CD4-positive, alpha-beta T cell treated with Interleukin-4 for 4 hours (primary cell): ENCODE measurements at regions not wholly inside any gene's neighbourhood (a gene's known extent, or its start where the extent isn't known, plus 50 kb on each side); places are given as distances from the start of the nearest gene placed in this dataset.
"Not testable (repeated sequence)": the region's sequence is repeated elsewhere in the genome, so short reads cannot be mapped to it uniquely, and the experiment has no call there.

Experiments used
- DNase-seq: peaks from one replicate; pipeline ENCODE4 v3.0.0-alpha.2; 2020

- no peak for DNase-seq
Measured at GRCh38 chr19:30105316-30105715, 163.3 kb downstream of the URI1 start.

DNA sequence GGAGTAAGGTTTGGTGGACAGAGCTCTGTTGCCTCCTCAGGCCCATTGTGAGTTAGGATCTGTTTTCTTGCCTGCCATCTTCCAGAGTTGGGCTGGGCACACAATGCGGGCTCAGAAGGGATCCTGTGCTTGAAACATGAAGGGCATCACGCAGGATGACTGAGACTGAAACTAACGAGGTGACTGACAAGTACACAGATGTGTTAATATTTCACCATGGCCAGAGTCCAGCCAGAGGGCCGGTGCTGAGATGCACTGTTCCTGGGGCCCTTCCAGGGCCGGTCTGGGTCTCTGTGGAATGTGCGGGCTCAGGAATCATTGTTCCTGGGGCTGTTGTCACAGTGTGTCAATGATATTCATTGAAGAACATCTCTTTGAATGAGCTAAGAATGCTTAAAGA, 163.7 kb downstream of the URI1 start:
- DNase-seq = no peak

GRCh38 chr19:30106417-30107095, 164.5 kb downstream of the URI1 start:
- DNase-seq = no peak

GRCh38 chr19:30107251-30107650, 165.2 kb downstream of the URI1 start:
- DNase-seq = no peak

GRCh38 chr19:30109565-30109964, 167.5 kb downstream of the URI1 start:
- no peak for DNase-seq

DNA sequence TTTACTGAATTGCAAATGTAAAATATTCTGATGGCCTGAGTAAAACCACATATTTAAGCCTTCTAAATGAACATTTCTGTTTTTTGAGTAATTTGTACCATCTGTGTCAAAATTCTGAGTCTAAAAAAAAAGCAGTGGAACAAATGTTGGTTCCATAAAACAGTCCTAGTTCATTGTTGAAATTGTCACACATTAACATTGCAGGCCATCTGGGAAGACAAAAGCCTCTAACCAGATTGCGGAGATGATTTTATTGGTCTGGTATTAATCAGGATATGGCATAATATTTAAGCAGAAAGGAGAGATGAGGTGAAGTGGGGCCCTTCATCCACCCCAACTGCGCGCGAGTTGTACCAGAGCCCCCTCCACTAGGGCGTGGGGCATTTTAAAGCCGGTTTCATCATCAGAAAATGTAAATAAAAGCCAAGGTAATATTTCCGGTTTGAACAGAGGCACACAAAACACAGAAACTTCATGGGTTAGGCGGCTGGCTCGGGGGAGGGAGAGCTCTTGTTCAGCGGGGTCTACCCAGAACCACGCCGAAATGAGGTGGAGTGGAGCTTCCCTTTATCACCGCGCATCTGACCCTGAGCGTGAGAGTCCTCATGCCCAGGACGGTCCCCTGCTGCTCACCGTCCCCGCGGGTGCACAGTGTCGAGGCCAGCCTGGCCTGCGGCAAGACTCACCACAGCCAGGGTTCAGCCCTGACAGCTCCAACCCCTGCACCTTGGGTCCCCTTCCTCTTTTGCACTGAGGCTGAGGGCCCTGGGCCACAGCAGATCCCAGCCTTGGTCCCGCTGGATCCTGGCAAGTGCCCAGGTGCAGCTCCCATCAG, 169.2 kb downstream of the URI1 start:
- DNase-seq = no peak

- DNase-seq = no peak
Measured at GRCh38 chr19:30112171-30112570, 170.1 kb downstream of the URI1 start.

GRCh38 chr19:30112666-30113065, 170.6 kb downstream of the URI1 start:
- no peak for DNase-seq

- no peak for DNase-seq
Measured at GRCh38 chr19:30113186-30113585, 171.1 kb downstream of the URI1 start.

DNA sequence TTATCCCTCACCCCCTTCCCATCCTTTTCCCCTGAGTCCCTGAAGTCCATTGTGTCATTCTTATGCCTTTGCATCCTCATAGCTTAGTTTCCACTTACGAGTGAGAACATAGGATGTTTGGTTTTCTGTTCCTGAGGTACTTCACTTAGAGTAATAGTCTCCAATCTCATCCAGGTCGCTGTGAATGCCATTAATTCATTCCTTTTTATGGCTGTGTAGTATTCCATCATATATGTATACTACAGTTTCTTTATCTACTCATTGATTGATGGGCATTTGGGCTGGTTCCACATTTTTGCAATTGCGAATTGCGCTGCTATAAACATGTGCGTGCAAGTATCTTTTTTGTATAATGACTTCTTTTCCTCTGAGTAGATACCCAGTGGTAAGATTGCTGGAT, 172.1 kb downstream of the URI1 start:
- DNase-seq = not testable (repeated sequence)

DNA sequence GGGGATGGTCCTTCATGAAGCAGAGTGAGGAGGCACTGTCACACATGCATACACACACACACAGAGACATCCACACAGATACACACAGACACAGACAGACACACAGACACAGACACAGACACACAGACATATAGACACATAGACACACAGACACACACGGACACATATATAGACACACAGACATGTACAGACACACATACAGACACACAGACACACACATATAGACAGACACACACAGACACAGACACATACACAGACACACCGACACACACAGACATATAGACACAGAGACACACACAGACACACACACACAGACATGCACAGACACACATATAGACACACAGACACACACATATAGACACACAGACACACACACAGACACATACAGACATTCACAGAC, 173.9 kb downstream of the URI1 start:
- DNase-seq = no peak

GRCh38 chr19:30116530-30116929, 174.5 kb downstream of the URI1 start:
- DNase-seq = no peak

DNA sequence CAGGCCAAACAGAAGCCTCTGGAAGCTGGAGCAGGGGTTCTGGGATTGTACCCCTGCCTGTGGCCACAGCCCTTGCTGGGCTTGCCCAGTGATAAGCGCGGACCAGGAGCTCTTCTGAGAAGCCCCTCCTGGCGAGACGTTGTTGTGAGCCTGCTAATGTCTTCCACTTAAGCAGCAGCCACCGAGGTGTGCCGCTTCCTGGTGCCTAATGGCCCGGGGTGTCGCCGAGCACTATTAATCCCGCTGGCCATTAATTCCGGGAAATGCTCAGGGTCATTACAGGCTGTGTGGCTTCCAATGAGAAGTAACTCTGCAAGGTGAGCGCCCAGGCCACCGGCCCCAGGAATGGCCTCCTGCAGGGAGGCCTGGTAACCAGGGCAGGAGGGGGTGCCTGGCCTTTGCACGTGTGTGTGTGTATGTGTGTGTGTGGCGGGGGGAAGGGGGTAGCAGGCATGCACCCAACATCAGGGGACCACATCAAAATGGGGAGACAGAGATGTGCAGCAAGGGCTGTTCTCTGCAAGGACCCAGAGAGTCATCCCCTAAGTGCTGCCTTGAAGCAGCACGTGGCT, 175.0 kb downstream of the URI1 start:
- no peak for DNase-seq

GRCh38 chr19:30117636-30118145, 175.7 kb downstream of the URI1 start:
- no peak for DNase-seq

DNA sequence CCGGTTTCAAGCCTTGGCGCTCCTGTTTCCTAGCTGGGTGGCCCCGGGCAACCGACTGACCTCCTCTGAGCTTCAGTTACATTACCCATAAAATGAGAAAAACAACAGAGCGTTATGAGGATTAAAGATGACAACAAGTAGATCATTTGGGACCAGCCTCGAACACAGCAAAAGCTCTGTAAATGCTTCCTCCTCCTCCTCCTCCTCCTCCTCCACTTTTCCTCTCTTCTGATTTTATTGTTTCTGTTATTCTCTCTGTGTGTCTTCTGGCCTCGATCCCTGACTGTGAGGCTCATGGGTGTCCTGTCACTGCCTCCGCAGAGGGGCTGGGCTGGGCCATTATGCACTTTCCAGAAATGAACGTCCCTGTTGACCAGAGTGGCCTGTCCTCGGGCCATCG, 176.2 kb downstream of the URI1 start:
- no peak for DNase-seq

GRCh38 chr19:30118760-30119159, 176.7 kb downstream of the URI1 start:
- DNase-seq = no peak

- DNase-seq = no peak
Measured at GRCh38 chr19:30119180-30119908, 177.3 kb downstream of the URI1 start.

- DNase-seq = no peak
Measured at GRCh38 chr19:30120860-30121484, 178.9 kb downstream of the URI1 start.

GRCh38 chr19:30122431-30122830, 180.4 kb downstream of the URI1 start:
- no peak for DNase-seq

GRCh38 chr19:30123119-30123518, 181.1 kb downstream of the URI1 start:
- DNase-seq = no peak

- no peak for DNase-seq
Measured at GRCh38 chr19:30123611-30124010, 181.6 kb downstream of the URI1 start.

- no peak for DNase-seq
Measured at GRCh38 chr19:30128211-30128610, 186.2 kb downstream of the URI1 start.
